NOMO-1 treated with dmso at 0.1 percent for 144 hours (cell line): ENCODE measurements at regions not wholly inside any gene's neighbourhood (a gene's known extent, or its start where the extent isn't known, plus 50 kb on each side); places are given as distances from the start of the nearest gene placed in this dataset.
"Not testable (repeated sequence)": the region's sequence is repeated elsewhere in the genome, so short reads cannot be mapped to it uniquely, and the experiment has no call there.

Source experiments
- DNase-seq: peaks from one replicate; lab custom pipeline; 2025; ENCODE audit not compliant: unreplicated experiment; lab: John Stamatoyannopoulos, UW

- DNase-seq, result no peak
Measured at GRCh38 chr11:23924226-23924625, 572.6 kb upstream of the LUZP2 start.

GRCh38 chr11:23931443-23931842 lies 565.4 kb upstream of the LUZP2 start:
- DNase-seq, result no peak

- no peak for DNase-seq
Measured at GRCh38 chr11:23932485-23932898, 564.4 kb upstream of the LUZP2 start.

GRCh38 chr11:23933721-23934120 lies 563.1 kb upstream of the LUZP2 start:
- no peak for DNase-seq

GRCh38 chr11:23934671-23935270 lies 562.1 kb upstream of the LUZP2 start:
- not testable (repeated sequence) for DNase-seq

- DNase-seq, result not testable (repeated sequence)
Measured at GRCh38 chr11:23942117-23942815, 554.6 kb upstream of the LUZP2 start.

GRCh38 chr11:23944923-23945322 lies 551.9 kb upstream of the LUZP2 start:
- DNase-seq, result no peak

- no peak for DNase-seq
Measured at GRCh38 chr11:23947883-23948282, 549.0 kb upstream of the LUZP2 start.

- no peak for DNase-seq
Measured at GRCh38 chr11:23948851-23949250, 548.0 kb upstream of the LUZP2 start.

- DNase-seq, result no peak
Measured at GRCh38 chr11:23953951-23954710, 542.7 kb upstream of the LUZP2 start.

GRCh38 chr11:23954730-23955129 lies 542.1 kb upstream of the LUZP2 start:
- DNase-seq, result no peak

- DNase-seq, result no peak
Measured at GRCh38 chr11:23956586-23956985, 540.3 kb upstream of the LUZP2 start.

GRCh38 chr11:23957314-23957713 lies 539.5 kb upstream of the LUZP2 start:
- no peak for DNase-seq

GRCh38 chr11:23959462-23959861 lies 537.4 kb upstream of the LUZP2 start:
- no peak for DNase-seq

GRCh38 chr11:23961503-23962338 lies 535.1 kb upstream of the LUZP2 start:
- DNase-seq, result no peak

GRCh38 chr11:23973244-23973643 lies 523.6 kb upstream of the LUZP2 start:
- DNase-seq, result no peak

GRCh38 chr11:23974051-23974450 lies 522.8 kb upstream of the LUZP2 start:
- no peak for DNase-seq

- DNase-seq, result no peak
Measured at GRCh38 chr11:23974601-23975000, 522.3 kb upstream of the LUZP2 start.

- DNase-seq, result no peak
Measured at GRCh38 chr11:23976426-23976825, 520.4 kb upstream of the LUZP2 start.

GRCh38 chr11:23976841-23977271 lies 520.0 kb upstream of the LUZP2 start:
- DNase-seq, result no peak

- no peak for DNase-seq
Measured at GRCh38 chr11:23988381-23989006, 508.4 kb upstream of the LUZP2 start.
